AG09319 (cell line): ENCODE measurements at regions not wholly inside any gene's neighbourhood (a gene's known extent, or its start where the extent isn't known, plus 50 kb on each side); places are given as distances from the start of the nearest gene placed in this dataset.

ENCODE experiments used
- DNase-seq: peaks from one replicate; pipeline ENCODE4 v3.0.0-alpha.2; 2010; ENCODE audit warnings: low read depth; ENCODE audit errors: extremely low read depth
- TF ChIP-seq, protein P1 (sequence below): IDR thresholded peaks from 2 replicates; pipeline ENCODE4 v1.5.1; 2011; ENCODE audit warnings: low read depth, mild to moderate bottlenecking, inconsistent platforms, low read length, moderate library complexity

GRCh38 chr16:64638766-64639165 is 483.1 kb downstream of the CDH11 start:
- TF ChIP-seq, protein P1, sequence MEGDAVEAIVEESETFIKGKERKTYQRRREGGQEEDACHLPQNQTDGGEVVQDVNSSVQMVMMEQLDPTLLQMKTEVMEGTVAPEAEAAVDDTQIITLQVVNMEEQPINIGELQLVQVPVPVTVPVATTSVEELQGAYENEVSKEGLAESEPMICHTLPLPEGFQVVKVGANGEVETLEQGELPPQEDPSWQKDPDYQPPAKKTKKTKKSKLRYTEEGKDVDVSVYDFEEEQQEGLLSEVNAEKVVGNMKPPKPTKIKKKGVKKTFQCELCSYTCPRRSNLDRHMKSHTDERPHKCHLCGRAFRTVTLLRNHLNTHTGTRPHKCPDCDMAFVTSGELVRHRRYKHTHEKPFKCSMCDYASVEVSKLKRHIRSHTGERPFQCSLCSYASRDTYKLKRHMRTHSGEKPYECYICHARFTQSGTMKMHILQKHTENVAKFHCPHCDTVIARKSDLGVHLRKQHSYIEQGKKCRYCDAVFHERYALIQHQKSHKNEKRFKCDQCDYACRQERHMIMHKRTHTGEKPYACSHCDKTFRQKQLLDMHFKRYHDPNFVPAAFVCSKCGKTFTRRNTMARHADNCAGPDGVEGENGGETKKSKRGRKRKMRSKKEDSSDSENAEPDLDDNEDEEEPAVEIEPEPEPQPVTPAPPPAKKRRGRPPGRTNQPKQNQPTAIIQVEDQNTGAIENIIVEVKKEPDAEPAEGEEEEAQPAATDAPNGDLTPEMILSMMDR: no peak

GRCh38 chr16:64629622-64630021 is 492.2 kb downstream of the CDH11 start:
- DNase-seq: no peak
- TF ChIP-seq, protein P1: no peak

More at GRCh38 chr16:64638766-64639165, 483.1 kb downstream of the CDH11 start:
- no peak for DNase-seq

DNA sequence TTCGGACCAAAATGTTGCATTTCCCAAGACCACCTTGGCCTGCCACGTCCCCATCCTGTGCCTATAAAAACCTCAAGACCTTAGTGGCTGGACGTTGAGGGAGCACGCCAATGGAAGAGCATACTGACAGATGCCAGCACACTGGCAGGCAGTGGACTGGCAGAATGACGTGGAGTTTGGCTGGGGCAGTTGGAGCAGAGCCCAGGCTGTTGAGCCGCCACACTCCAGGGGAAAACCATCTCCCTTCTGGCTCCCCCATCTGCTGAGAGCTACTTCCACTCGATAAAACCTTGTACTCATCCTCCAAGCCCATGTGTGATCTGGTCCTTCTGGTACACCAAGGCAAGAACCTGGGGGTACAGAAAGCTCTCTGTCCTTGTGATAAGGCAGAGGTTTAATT is 494.1 kb downstream of the CDH11 start:
- TF ChIP-seq, protein P1: no peak
- DNase-seq: no peak

DNA sequence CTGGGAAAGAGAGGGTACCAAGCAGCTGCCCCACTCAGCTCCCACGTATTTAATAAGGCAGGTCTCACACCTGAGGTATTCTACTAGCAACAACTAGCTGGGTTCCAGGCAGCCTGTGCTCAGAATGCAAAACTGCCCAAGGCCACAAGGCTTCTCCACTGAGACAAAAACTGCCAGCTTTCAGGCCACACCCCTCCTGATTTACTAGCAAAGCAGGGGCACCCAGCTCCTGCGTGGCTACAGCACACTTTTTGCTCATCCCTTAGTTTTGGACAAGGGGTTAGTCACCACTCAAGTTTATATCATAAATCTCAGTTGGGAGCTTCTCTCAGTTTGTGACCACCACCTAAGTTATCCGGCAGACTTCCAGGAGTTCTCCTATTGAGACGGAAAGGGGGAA is 494.6 kb downstream of the CDH11 start:
- DNase-seq: no peak
- TF ChIP-seq, protein P1: no peak

- TF ChIP-seq, protein P1: no peak
- no peak for DNase-seq
Measured at GRCh38 chr16:64626776-64627175, 495.1 kb downstream of the CDH11 start.

- DNase-seq: no peak
- TF ChIP-seq, protein P1: no peak
Measured at GRCh38 chr16:64621616-64622015, 500.2 kb downstream of the CDH11 start.

GRCh38 chr16:64617836-64618476 is 503.9 kb downstream of the CDH11 start:
- TF ChIP-seq, protein P1: no peak
- no peak for DNase-seq
